ENCODE measurements at regions not wholly inside any gene's neighbourhood (a gene's known extent, or its start where the extent isn't known, plus 50 kb on each side); places are given as distances from the start of the nearest gene placed in this dataset.

DNA sequence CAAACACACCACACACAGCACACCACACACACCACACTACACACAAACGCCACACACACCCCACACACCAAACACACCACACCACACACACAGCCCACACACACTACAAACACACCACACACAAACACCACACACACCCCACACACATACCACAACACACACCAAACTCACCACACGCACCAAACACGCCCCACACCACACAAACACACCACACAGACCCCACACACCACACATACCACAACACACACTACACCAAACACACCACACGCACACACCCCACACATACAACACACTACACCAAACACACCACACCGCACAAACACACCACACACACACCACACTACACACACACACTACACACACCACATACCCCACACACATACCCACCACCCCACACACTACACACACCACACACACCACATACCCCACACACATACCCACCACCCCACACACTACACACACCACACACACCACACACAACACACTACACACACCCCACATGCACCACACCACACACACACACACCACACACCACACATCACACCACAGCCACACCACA is 151.2 kb downstream of the ERCC6L2 start:
- TF ChIP-seq POLR2A (IDR thresholded peaks at IDR 0.05): no peak
- TF ChIP-seq, protein P1, sequence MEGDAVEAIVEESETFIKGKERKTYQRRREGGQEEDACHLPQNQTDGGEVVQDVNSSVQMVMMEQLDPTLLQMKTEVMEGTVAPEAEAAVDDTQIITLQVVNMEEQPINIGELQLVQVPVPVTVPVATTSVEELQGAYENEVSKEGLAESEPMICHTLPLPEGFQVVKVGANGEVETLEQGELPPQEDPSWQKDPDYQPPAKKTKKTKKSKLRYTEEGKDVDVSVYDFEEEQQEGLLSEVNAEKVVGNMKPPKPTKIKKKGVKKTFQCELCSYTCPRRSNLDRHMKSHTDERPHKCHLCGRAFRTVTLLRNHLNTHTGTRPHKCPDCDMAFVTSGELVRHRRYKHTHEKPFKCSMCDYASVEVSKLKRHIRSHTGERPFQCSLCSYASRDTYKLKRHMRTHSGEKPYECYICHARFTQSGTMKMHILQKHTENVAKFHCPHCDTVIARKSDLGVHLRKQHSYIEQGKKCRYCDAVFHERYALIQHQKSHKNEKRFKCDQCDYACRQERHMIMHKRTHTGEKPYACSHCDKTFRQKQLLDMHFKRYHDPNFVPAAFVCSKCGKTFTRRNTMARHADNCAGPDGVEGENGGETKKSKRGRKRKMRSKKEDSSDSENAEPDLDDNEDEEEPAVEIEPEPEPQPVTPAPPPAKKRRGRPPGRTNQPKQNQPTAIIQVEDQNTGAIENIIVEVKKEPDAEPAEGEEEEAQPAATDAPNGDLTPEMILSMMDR (IDR thresholded peaks at IDR 0.05): no peak

Data from esophagus squamous epithelium (tissue), 4 donors.